Esophagus squamous epithelium (tissue), 5 donors: ENCODE measurements at regions not wholly inside any gene's neighbourhood (a gene's known extent, or its start where the extent isn't known, plus 50 kb on each side); places are given as distances from the start of the nearest gene placed in this dataset.

Source experiments
- DNase-seq: peaks from one replicate; lab custom pipeline; 2025; lab: John Stamatoyannopoulos, UW
- H3K27ac ChIP-seq, 4 donors: fragments of 200-600 bp; sonication (generic); one replicate each; pipeline ENCODE4 v1.5.1; 2016 to 2019; ENCODE audit warnings: mild to moderate bottlenecking in 1 of 4
- H3K27me3 ChIP-seq, 4 donors: fragments of 200-600 bp; sonication (generic); 1 replicate in 3 of 4; 2 replicates in 1 of 4; pipeline versions ENCODE4 v1.5.1 to v1.6.0; 2017 to 2021; ENCODE audit warnings: antibody characterized with exemption in 1 of 4
- H3K36me3 ChIP-seq, 3 donors: fragments of 200-600 bp; sonication (generic); one replicate each; pipeline ENCODE4 v1.5.1; 2016 to 2019
- H3K4me1 ChIP-seq, 3 donors: fragments of 200-600 bp; sonication (generic); one replicate each; pipeline ENCODE4 v1.5.1; 2017 to 2019
- H3K4me3 ChIP-seq, 4 donors: fragments of 200-600 bp; sonication (generic); 1 replicate in 3 of 4; 2 replicates in 1 of 4; pipeline ENCODE4 v1.5.1; 2016 to 2019; ENCODE audit warnings: mild to moderate bottlenecking in 2 of 4, moderate library complexity in 1 of 4
- H3K9me3 ChIP-seq, 3 donors: fragments of 200-600 bp; sonication (generic); one replicate each; pipeline ENCODE4 v1.5.1; 2016 to 2019
- CTCF ChIP-seq, 6 experiments: fragments of 450-650 bp in 4 of 6; fragments of 200-600 bp in 2 of 6; sonication (generic) in 2 of 6; IDR thresholded peaks; one replicate each; pipeline ENCODE4 v1.5.1; 2016 to 2019; ENCODE audit warnings: antibody characterized with exemption in 6 of 6, mild to moderate bottlenecking in 4 of 6, moderate library complexity in 4 of 6
- POLR2A ChIP-seq, 4 donors: fragments of 450-650 bp; IDR thresholded peaks; one replicate each; pipeline ENCODE4 v1.6.1; 2017; ENCODE audit warnings: antibody characterized with exemption in 4 of 4, mild to moderate bottlenecking in 4 of 4, moderate library complexity in 3 of 4
- WGBS, 2 donors: methylation state at CpG; one replicate each; pipeline ENCODE4 v1.1.5; 2018; 5-methylcytosine and 5-hydroxymethylcytosine counted together
- intact Hi-C: fragments of 100-400 bp; cut with DNase I; formaldehyde crosslinking; loops from one replicate; pipeline ENCODE4 v1.15.0; 2022
- donor health status: DM: yes; HTN: yes; CAD: no.

GRCh38 chr2:104616856-104617255 lies 237.1 kb upstream of the POU3F3 start:
- WGBS, 2 donors: 65 to 88% methylated on average over 2 to 3 of the region's 3 CpGs
- Histone ChIP-seq H3K27ac (no peak overlapping the region), H3K4me1 (no peaks in the 10 kb centered on the region), H3K27me3 (no peaks in the 10 kb centered on the region), H3K36me3 (no peaks in the 10 kb centered on the region), H3K9me3 (no peaks in the 10 kb centered on the region), H3K4me3 (no peak overlapping the region)
- TF ChIP-seq CTCF (IDR thresholded peaks at IDR 0.05): no peak
- intact Hi-C loops: no loop called here
- no peak for DNase-seq

GRCh38 chr2:104620801-104621200 lies 233.1 kb upstream of the POU3F3 start:
- 36 to 61% methylated on average over 7 of the region's 7 CpGs for WGBS, 2 donors
- Histone ChIP-seq H3K4me1 (no peaks in the 10 kb centered on the region), H3K27me3 (no peaks in the 10 kb centered on the region), H3K9me3 (no peaks in the 10 kb centered on the region), H3K4me3 (no peak overlapping the region), H3K36me3 (no peaks in the 10 kb centered on the region), H3K27ac (no peak overlapping the region)
- no peak for TF ChIP-seq CTCF (IDR thresholded peaks at IDR 0.05)
- no peak for TF ChIP-seq POLR2A (IDR thresholded peaks at IDR 0.05)
- intact Hi-C loops: no loop called here
- no peak for DNase-seq

- Histone ChIP-seq H3K36me3 (no peaks in the 10 kb centered on the region), H3K4me1 (no peaks in the 10 kb centered on the region), H3K27ac (no peak overlapping the region), H3K4me3 (no peak overlapping the region), H3K27me3 (no peaks in the 10 kb centered on the region), H3K9me3 (no peaks in the 10 kb centered on the region)
- WGBS, 2 donors: 69 to 72% methylated on average over 5 of the region's 5 CpGs
- TF ChIP-seq CTCF (IDR thresholded peaks at IDR 0.05) (no peak), POLR2A (IDR thresholded peaks at IDR 0.05) (no peak)
- no peak for DNase-seq
- intact Hi-C loops: no loop called here
Observed at GRCh38 chr2:104635608-104636007, 218.3 kb upstream of the POU3F3 start.

GRCh38 chr2:104638190-104638858 lies 215.6 kb upstream of the POU3F3 start:
- no peaks in the 10 kb centered on the region for H3K36me3 ChIP-seq
- WGBS, 2 donors: 49 to 66% methylated on average over 6 to 7 of the region's 7 CpGs
- H3K4me3 ChIP-seq: no peak overlapping the region
- no peak for TF ChIP-seq CTCF (IDR thresholded peaks at IDR 0.05)
- TF ChIP-seq POLR2A (IDR thresholded peaks at IDR 0.05): no peak
- H3K27ac ChIP-seq: no peak overlapping the region
- intact Hi-C loops: no loop called here
- H3K4me1 ChIP-seq: no peaks in the 10 kb centered on the region
- DNase-seq: no peak
- no peaks in the 10 kb centered on the region for H3K9me3 ChIP-seq
- H3K27me3 ChIP-seq: no peaks in the 10 kb centered on the region

GRCh38 chr2:104638859-104639202 lies 215.1 kb upstream of the POU3F3 start:
- 67 to 69% methylated on average over 7 of the region's 7 CpGs for WGBS, 2 donors
- H3K27me3 ChIP-seq: no peaks in the 10 kb centered on the region
- no peaks in the 10 kb centered on the region for H3K4me1 ChIP-seq
- intact Hi-C loops: no loop called here
- no peaks in the 10 kb centered on the region for H3K9me3 ChIP-seq
- H3K36me3 ChIP-seq: no peaks in the 10 kb centered on the region
- DNase-seq: no peak
- TF ChIP-seq CTCF (IDR thresholded peaks at IDR 0.05): no peak
- TF ChIP-seq POLR2A (IDR thresholded peaks at IDR 0.05): no peak
- H3K27ac ChIP-seq: no peak overlapping the region
- H3K4me3 ChIP-seq: no peak overlapping the region
